ENCODE measurements at regions not wholly inside any gene's neighbourhood (a gene's known extent, or its start where the extent isn't known, plus 50 kb on each side); places are given as distances from the start of the nearest gene placed in this dataset.
"Not testable (repeated sequence)": the region's sequence is repeated elsewhere in the genome, so short reads cannot be mapped to it uniquely, and the experiment has no call there.

DNA sequence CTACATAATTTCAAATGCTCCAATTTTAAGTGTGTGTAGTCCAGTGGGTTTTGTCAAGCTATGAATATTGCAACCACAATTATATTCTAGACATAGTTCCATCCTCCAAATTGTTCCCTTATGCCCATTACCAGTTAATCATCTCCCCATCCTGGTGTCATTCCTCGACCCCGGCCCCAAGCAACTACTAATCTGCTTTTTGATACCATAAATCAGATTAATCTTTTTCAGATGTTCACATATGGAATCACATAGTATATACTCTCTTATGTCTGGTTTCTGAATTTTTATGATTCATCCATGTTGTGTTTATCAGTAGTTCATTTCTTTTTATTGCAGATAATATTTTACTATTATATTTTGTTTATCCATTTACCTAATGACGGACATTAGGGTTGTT, 148.4 kb upstream of the RORB start:
- no peak for DNase-seq (ENCODE audit: low read depth)

DNA sequence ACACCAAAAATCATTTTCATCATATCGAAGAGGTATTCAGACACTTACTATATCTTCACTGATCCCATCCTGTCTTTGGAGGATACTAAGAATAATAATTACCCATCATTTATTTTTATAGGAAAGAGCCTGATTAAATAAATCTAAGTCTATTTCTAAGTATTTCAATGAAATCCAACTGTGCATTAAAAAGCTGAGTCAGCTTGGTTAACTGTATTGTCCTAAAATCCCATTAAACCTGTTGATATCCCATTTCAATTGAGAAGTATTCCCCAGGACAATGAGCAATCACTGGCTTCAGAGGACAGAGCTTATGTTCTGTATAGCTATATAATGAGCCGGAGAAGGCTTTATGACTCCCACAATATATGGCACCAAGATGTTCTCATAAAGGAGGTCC, 142.0 kb upstream of the RORB start:
- no peak for DNase-seq (ENCODE audit: low read depth)

DNA sequence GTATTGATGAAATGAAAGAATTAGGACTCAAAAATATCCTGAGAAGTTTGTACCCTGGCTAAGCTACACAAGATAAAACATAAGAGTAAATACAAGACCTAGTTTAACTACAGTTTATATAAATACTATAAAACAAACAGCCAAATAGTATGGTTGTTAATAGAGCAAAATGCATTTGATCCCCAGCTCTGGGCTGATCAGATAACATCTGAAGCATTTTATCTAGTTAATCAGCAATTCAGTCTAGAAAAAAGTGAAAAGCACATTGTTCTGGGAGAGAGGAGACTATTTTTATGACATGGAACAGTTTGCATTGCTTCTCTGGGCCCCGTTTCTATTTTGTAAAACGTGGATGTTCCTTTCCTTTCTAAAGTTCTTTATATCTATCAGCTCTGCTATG, 139.6 kb upstream of the RORB start:
- DNase-seq (ENCODE audit: low read depth) = no peak

DNA sequence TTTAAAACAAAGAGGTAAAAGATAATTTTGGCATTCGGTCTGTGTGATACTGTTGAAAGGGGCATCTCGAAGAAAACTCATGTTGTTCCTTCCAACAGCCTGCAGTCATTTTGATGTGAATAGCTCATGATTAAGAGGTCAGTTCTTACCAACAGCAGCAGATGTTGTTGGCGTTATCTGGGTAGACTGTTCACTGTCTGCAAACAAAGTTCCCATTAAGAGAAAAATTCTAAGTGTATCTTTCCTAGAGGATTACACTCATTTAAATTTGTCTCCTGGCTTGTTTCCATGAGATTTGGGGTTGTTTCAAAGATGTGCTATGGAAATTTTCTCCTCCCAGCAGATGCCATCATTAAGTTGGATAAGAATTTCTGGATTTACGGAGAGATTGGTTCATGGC, 138.2 kb upstream of the RORB start:
- DNase-seq (ENCODE audit: low read depth) = no peak

DNA sequence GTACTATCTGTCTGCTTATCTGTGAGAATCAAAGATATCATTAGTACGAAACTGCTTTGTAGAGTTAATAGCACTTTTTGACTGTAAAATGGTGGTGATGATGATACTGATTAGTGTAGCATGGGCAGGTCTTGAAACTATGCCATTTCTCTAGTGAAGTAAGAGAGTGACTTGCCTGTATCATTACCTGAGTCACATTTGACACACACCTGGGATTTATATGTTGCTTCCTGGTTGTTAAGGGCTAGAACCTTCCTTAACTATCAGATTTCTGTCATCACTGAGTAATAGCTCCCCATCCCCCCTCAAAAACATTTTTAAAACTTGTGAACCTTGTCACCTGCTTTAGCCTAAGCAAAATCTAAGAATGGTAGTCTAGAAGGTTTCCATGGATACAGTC, 135.6 kb upstream of the RORB start:
- no peak for DNase-seq (ENCODE audit: low read depth)

DNA sequence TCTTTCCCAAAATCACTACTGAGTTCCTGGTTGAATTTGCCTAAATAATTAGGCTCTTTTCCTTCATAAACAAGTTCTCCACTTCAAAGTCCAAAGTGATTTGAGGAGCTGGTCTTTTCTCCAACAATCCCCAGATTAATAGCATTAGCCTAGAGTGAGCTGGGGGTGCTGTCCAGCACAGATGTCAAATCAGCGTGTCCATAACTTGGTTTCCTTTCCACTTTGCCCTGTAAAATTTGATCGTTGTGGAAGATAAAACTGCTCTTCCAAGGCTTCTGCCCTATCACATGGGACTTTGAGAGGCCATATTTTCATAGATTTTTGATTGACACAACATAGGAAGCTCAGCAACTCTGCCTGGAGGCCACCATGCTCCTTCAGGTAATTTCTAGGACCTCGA, 134.7 kb upstream of the RORB start:
- DNase-seq (ENCODE audit: low read depth) = no peak

DNA sequence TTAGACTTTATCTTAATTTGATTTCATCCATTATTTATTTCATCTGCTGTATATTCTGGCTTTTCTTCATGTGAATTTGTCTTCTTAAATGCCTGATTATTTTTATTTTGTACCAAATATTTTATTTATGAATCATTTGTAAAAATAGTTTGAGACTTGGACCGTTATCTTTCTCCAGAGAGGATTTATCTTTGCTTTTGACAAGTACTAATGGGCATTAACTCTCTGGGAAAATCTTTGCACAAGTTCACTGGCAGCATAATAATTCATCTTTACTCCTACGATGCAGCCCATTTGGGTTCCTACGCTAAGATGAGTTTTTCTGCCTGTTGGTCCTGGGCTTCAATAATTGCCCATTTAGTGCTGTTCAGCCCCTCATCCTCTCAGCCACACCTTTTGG, 131.0 kb upstream of the RORB start:
- DNase-seq (ENCODE audit: low read depth) = no peak

DNA sequence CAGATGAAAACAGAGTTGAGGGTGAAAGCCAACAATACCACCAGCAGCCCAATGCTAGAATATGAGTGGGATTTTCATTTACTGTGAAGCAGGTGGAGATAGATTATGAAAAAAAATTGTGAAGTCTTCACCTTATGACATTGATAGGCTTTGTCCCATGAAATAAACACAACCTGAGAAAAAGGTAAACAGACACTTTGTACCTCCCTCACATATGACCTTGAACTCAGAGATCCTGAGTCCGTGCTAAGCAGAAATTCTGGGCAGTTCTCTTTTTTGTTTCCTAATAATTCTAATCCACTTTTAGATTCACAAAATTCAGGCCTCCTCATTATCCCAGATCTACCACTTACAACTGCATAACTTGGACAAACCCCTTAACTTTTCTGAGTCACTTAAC, 127.3 kb upstream of the RORB start:
- no peak for DNase-seq (ENCODE audit: low read depth)

DNA sequence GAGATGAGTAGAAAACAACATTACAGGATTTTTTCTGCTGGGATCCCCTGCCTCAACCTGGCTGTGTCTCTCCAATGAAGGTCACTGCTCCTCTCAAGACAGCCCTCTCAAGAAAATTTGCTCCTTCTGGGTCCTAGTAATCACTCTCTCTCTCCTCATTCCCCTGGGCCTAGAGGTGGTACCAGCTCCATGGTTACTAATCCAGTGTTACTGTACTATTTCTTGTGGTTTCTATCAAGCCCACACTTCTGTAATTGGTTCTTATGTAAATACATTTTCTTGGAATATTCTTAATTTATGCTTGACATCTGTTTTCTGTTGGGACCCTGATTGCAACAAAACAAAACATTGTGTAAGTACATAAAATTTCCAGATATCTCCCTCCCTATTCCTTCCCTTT, 123.8 kb upstream of the RORB start:
- no peak for DNase-seq (ENCODE audit: low read depth)

DNA sequence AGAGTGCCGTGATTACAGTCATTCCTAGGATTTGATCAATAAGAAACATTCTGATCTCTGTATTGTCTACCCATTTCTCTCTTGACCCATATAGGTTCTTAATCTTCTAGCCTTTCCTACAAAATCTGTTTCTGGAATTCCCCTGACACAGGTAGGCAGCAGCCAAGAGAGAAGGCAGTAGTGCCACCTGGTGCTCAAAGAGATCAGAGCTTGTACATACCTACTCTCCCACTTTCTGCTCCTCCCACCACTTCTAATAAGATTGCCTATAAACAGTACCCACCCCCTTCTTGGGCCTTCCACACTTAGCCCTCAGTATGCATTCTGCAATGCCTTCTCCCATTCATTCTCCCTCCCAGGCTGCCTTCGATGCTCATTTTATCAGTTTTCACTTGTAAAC, 117.4 kb upstream of the RORB start:
- DNase-seq (ENCODE audit: low read depth) = no peak

DNA sequence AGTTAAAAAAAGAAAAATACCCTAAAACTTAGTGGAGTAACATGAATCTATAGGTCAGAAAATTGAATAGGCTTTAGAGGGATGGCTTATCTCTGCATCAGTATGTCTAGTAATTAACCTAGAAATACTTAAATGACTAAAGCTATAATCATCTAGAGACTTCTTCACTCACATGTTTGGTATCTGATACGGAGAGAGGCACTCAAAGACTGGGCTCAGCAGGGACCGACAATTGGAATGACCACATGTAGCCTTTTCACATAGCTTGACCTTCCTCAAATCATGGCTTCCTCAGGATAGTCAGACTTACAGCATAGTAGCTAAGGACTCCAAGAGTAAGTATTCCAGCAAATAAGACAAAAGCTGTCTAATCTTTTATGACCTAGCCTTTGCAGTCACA, 105.3 kb upstream of the RORB start:
- no peak for DNase-seq (ENCODE audit: low read depth)

DNA sequence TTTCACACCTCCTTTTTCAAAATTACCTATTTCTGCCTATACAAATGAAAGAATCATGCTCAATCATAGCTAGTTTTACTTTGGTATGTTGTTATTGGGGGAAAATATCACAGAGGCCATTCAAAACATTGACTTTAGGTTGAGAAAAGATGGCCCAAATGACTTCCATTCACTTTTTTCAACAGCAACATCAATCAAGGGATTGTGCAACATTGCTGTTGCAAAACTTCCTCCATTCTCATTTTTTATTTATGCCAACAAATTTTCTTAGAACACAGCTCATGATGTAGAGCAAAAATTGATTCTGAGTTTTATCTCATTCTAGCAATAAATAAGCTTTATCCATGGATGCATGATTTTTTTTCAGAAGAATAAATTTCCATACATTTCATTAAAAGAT, 93.6 kb upstream of the RORB start:
- no peak for DNase-seq (ENCODE audit: low read depth)

DNA sequence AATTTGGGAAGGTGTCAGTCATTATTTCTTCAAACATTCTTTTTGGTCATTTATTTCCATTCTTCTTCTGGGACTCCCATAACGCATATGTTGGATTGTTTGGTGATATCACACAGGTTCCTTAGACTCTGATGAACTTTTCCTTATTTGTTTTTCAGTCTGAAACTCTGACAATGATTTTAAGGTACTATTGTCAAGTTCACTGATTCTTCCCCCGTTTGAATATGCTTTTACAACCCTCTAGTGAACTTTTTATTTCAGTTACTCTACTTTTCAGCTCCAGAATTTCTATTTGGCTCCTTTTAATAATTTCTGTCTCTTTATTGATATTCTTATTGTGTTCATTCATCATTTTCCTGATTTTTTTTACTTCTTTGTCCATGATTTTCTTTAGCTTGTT, 92.5 kb upstream of the RORB start:
- no peak for DNase-seq (ENCODE audit: low read depth)

DNA sequence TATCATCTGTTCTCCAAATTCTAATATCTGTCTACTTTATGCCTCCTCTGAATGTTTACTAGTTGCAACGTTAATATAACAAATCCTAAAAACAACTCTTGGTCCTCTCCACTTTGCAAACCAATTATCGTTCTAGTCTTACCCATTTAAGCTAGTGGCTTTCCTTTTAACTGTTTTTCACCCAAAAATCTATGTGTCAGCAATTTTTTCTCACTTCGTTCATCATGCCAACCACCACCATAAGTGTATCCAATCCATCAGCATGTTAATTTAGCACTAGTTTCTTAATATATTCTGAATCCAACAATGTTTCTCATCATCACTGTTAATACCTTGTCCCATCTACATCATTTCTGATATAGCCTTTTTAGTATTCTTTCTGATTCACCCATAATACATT, 90.0 kb upstream of the RORB start:
- no peak for DNase-seq (ENCODE audit: low read depth)

DNA sequence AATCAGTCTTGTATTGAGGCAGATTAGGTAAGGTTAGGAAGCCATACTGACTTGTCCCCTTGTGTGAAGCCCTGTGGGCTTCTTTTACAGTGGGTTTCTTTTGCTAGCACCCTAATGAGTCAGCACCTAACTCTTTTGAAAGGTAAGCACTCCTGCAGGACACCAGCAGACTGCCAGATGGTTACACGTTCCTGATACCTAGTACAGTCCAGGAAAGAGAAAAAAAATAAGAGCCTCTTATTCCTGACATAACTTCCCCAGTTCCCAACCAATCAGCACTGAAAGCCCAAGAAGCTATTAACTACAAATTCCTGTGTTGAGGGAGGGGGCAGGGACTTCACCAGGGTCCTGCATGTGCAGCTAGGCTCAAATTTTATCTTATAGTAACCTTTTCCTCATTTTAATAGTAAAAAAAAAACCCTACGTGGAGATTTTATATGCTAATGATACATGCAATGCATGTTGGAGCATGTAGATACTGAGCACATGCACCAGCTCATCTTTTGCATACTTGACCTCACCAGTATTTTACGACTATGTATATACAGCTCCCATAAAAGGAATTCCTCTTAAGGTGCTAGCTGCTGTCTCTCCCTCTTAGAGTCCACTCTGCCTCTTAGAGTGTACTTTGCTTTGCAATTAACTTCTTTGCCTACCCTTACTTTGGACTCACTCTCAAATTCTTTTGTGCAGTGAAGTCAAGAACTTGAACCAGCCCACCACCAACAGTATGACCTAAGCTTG, 84.7 kb upstream of the RORB start:
- no peak for DNase-seq (ENCODE audit: low read depth)

DNA sequence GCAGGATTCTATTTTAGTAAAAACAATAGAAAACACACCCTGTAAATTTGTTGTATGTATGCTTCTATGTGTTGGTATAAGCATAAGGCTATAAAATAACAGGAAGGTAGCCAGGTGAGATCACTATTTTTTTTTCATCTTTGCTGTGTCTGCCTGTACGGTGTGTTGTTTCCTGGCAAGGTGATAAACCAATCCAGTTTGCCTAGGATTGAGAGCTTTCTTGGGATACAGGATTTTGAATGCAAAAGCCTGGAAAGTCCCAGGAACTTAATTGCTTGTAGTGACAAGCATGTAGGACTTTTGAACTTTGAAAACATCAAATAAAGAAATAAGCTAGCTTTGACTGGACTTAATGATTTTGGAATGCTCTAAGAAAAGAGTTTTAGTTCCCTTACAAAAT, 83.3 kb upstream of the RORB start:
- no peak for DNase-seq (ENCODE audit: low read depth)

DNA sequence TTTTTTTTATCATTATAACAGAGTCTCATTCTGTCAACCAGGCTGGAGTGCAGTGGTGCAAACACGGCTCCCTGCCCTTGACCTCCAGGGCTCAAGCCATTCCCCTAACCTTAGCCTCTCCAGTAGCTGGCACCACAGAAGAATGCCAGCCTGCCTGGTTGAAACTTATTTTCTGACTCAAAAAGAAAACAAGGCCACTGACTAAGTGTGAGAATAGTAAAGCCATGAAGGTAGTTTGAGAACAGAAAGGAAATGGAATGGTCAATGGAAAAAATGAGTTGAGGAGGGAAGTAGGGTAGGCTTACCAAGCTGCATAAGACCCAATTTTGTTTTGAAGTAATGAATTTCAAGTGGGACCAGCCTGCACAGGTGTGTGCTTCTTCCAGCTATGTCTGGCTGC, 82.8 kb upstream of the RORB start:
- DNase-seq (ENCODE audit: low read depth) = no peak

DNA sequence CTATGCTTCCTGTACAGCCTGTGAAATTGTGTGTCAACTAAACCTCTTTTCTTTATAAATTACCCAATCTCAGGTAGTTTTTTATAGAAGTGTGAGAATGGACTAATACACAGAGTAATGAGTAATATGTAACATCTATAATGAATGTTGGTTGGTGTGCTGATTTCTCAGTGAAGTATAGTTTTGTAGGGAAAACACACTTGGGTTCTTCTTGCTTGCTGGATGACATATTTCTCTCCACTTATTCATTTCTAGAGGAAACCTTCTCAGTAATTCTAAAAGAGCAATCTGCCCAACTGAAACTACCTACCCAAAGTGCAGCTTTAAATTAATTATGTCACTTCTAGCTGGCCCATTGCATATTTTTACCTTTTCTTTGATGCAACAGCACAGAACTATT, 81.1 kb upstream of the RORB start:
- DNase-seq (ENCODE audit: low read depth) = no peak

DNA sequence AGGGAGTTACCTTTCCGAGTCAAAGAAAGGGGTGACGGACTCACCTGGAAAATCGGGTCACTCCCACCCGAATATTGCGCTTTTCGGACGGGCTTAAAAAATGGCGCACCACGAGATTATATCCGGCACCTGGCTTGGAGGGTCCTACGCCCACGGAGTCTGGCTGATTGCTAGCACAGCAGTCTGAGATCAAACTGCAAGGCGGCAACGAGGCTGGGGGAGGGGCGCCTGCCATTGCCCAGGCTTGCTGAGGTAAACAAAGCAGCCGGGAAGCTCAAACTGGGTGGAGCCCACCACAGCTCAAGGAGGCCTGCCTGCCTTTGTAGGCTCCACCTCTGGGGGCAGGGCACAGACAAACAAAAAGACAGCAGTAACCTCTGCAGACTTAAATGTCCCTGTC, 72.6 kb upstream of the RORB start:
- not testable (repeated sequence) for DNase-seq (ENCODE audit: low read depth)

DNA sequence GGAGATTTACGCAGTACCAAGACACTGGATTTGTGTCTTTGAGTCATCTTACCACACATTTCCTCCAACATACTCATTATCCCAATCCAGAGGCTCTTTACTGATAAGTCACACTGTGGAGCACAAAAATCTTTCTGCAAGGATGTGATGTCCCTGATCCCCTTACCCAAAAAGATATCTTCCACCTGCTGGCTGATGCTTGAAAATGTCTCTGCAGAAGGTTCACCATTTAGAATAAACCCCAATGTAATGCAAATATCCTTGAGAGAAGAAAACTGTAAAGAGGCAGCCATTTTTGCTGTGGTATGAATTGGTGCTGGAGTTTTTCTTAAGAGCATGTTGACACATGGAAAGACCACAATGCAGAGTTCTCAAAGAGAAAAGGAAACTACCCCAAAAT, 65.7 kb upstream of the RORB start:
- no peak for DNase-seq (ENCODE audit: low read depth)

DNA sequence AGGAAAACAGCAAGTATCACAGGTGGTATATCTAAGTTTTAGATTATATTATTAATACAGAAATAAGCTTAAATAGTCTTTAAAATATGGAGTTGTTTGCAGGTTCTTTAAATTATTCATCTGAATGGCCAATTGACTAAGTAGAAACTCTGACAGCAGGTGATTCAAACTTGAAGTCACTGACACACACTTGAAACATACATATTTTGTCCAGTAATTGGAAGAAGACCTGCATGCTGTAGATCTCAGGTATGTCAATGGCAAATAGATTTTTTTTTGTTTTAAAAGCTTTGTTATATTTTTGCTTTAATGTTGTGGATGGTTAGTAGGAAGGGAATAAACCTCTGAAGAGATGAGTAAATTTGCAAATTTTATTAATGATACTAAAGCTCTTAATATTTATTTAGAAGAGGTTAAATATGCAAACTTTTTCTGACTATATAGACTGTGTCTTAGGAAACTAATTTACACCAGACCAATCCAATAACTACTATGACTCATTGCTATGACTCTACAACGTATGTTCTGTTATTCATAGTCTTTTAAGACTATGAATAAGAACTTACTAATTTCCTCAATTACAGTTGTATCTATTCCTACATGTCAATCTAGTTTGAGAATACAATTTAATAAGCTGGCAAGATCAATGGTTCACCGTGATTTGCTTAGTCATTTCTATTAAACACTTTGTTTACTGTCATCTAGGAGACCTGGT, 53.9 kb upstream of the RORB start:
- DNase-seq (ENCODE audit: low read depth) = no peak

DNA sequence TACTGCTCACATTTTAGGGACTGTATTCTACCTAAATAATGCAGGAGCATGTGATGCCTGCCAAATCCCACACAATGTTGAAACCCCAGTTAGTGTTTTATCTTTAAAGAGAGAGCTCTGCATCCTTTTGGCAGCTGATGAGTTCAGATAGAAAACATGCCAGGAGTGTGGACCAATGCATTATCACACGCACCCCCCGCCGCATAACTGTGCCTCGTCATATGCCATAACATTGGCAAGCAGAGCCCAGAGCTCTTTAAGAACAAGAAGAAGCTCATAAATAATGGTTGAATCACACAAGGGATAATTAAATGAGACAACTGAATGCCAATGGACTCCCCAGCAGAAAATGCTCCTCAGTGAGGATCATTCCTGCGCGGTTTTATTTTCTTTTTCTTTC, 52.8 kb upstream of the RORB start:
- DNase-seq (ENCODE audit: low read depth) = no peak

Data from EH (cell line).